HL-60/S4 (cell line): ENCODE measurements at regions not wholly inside any gene's neighbourhood (a gene's known extent, or its start where the extent isn't known, plus 50 kb on each side); places are given as distances from the start of the nearest gene placed in this dataset.

ENCODE experiments used
- in situ Hi-C: fragments of 300-500 bp; cut with MboI; formaldehyde crosslinking; loops from 2 replicates; pipeline ENCODE4 v1.14.3; 2022; ENCODE audit warnings: low sequenced_read_pairs

- in situ Hi-C loops, result no loop called here
Measured at GRCh38 chr2:150985741-150986140, 275.9 kb downstream of the RBM43 start.

GRCh38 chr2:150983314-150983897 lies 278.3 kb downstream of the RBM43 start:
- in situ Hi-C loops, result no loop called here

DNA sequence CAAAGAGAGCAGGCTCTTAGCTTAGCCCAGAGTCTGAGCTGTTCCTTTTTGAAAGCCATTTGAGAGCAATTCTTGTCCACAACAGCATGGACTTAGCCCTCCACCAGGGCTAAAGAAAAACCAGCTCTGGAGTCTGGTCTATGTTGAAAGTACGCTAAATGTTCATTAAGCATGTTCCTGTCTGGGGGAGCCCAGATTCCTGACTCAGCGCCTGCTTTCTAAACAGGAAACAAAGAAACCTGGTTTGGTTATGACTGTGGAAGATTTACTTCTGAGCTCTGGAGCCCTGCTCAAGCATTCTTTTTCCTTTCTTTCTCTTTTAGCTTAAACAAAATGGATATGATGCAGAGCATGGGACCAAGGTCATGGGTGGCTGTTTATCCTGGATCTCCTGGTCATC lies 279.8 kb downstream of the RBM43 start:
- in situ Hi-C loops, result no loop called here

GRCh38 chr2:150978053-150978452 lies 283.6 kb downstream of the RBM43 start:
- in situ Hi-C loops, result no loop called here

- in situ Hi-C loops, result no loop called here
Measured at GRCh38 chr2:150977296-150977695, 284.4 kb downstream of the RBM43 start.

DNA sequence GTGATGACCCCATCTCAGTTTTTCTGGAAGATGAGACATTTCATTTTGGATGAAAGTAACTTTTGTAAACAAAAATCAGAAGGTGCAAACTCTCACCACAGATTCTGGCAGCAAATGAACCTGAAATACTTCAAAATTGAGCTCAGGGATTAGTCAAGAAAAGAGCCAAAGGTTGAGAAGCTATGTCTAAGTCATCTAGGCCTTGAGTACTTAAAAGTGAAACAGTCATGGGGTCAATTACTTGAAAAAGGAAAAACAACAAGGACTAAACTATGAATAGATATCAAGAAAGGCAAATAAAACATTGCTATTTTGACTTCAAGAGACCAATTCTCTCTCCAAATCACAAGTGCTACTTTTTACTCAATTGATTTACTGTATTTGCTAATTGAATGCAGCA lies 285.1 kb downstream of the RBM43 start:
- in situ Hi-C loops, result no loop called here

GRCh38 chr2:150974864-150975263 lies 286.8 kb downstream of the RBM43 start:
- in situ Hi-C loops, result no loop called here

- in situ Hi-C loops, result no loop called here
Measured at GRCh38 chr2:150974234-150974633, 287.4 kb downstream of the RBM43 start.

DNA sequence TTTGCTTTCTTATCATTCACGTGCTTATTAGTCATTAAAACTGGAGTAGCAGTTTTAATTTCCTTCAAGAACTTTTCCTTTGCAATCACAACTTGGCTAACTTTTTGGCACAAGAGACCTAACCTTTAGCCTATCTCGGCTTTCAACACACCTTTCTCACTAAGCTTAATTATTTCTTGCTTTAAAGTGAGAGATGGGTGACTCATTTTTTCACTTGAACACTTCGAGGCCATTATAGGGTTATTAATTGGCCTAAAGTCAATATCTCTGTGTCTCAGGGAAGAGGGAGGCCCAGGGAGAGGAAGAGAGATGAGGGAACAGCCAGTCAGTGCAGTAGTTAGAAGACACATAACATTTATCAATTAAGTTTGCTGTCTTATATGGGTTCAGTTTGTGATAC lies 289.8 kb downstream of the RBM43 start:
- in situ Hi-C loops, result no loop called here

GRCh38 chr2:150963336-150963735 lies 298.3 kb downstream of the RBM43 start:
- in situ Hi-C loops, result no loop called here

DNA sequence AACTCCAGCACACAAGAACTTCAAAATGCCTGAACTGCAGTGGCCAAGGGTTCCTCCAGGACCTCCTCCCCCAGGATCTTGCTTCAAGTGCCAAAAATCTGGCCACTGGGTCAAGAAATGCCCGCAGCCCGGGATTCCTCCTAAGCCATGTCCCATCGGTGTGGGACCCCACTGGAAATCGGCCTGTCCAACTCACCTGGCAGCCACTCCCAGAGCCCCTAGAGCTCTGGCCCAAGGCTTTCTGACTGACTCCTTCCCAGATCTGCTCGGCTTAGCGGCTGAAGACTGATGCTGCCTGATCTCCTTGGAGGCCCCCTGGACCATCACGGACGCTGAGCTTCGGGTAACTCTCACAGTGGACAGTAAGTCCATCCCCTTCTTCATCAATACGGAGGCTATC lies 306.4 kb downstream of the RBM43 start:
- in situ Hi-C loops, result no loop called here

GRCh38 chr2:150946831-150947230 lies 314.8 kb downstream of the RBM43 start:
- in situ Hi-C loops, result no loop called here

GRCh38 chr2:150944315-150944714 lies 317.3 kb downstream of the RBM43 start:
- in situ Hi-C loops, result no loop called here

DNA sequence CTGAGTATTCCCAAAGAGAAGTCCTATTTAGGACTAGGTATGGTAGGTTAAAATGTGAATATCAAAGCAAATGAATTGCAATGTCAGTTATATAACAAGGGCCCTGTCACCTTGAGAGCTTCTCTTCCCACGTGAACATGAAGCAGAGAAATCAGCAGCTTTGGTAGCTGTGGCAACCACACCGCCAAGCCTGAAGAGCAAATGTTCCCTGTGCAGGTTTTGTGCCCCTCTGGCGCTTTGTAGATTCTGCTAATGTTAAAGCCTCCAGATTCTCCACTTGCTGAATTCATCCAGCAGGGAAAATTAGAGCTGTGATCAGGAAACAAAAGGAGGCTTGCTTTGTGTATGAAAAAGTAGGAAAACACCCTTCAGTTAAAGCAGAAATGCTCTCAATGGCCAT lies 322.6 kb downstream of the RBM43 start:
- in situ Hi-C loops, result no loop called here

- in situ Hi-C loops, result no loop called here
Measured at GRCh38 chr2:150938527-150938926, 323.1 kb downstream of the RBM43 start.

GRCh38 chr2:150937030-150937429 lies 324.6 kb downstream of the RBM43 start:
- in situ Hi-C loops, result no loop called here

DNA sequence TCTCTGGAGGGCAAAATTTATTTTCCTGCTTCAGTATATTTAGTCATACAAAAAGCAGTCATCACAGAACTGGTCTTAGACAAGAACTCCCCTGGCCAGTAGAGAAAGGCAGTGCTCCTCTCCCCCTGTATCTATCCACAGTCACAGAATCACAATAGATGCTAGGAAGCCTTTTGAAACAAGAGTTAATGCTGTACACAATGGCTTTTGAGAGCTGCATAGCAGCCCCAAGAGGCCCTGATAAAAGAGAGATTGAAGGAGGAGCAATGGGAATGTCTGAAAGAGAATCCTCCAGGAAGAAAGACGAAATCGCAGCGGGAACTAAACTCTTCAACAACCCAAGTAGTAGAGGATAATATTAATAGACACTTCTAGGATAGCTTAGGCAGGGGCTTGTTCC lies 330.2 kb downstream of the RBM43 start:
- in situ Hi-C loops, result no loop called here

GRCh38 chr2:150925611-150926010 lies 336.1 kb downstream of the RBM43 start:
- in situ Hi-C loops, result no loop called here

DNA sequence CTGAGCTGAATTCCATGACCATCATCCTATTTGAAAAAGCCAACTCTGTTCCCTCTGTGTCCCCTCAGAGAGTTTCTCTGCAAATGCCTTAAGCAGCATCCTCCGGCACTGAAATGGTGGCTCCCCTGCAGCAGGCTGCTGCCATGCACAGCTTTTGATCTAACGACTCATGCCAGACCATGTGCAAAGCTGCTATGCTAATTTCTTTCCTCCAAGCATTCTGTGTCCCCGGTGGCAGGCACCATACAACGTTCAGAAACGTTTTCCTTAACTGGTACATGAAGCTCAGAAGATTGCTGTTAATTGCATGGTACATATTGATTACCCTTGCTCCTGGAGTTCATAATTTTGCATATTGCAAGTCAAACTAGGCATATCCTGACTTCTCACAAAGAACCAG lies 336.8 kb downstream of the RBM43 start:
- in situ Hi-C loops, result no loop called here

DNA sequence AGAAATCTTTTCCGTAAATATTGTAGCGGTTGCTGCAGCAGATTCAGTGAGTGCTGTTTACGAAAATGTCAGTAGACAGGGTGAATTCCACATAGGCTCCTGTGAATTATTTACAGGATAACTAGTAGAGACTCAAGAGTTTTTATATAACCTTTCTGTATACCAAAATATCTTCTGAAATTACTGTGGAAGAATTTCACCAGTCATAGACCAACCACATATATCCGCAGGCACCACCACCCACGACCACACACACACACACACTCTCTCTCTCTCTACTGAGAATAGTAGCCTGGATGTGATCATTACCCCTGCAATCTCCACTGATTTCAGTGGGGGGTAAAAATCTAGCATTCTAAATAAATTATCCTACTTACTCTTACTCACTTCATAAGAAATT lies 341.8 kb downstream of the RBM43 start:
- in situ Hi-C loops, result no loop called here

DNA sequence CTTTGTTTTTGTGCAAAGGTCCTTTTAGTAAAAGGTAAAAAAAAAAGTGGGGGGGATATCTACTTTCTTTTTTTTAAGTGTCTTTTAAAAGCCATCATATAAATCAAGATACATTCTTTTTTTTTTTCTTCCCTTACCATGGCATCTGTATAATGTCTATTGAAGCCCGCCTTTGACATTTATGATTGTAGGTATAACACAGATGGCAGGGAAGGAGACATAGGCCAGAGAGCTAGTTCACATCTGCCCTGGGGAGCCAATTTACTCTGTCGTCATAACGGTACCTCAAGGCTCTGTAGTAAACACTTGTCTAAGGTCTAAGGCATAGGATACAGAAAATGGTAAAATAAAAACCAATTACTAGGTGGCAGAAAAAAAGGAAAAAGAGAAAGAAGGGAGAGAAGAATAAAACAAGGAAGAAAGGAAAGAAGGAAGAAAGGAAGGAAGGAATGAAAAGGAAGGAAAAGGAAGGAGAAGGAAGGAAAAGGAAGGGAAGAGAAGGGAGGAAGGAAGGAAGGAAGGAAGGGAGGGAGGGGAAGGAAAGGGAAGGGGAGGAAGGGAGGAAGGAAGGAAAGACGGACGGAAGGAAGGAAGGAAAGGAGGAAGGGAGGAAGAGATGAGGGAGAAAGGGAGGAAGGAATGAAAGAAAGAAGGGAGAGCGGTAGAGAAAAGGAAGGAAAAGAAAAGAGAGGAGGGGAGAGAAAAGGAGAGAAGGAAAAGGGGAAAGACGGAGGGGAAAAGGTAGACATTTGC lies 343.5 kb downstream of the RBM43 start:
- in situ Hi-C loops, result no loop called here

DNA sequence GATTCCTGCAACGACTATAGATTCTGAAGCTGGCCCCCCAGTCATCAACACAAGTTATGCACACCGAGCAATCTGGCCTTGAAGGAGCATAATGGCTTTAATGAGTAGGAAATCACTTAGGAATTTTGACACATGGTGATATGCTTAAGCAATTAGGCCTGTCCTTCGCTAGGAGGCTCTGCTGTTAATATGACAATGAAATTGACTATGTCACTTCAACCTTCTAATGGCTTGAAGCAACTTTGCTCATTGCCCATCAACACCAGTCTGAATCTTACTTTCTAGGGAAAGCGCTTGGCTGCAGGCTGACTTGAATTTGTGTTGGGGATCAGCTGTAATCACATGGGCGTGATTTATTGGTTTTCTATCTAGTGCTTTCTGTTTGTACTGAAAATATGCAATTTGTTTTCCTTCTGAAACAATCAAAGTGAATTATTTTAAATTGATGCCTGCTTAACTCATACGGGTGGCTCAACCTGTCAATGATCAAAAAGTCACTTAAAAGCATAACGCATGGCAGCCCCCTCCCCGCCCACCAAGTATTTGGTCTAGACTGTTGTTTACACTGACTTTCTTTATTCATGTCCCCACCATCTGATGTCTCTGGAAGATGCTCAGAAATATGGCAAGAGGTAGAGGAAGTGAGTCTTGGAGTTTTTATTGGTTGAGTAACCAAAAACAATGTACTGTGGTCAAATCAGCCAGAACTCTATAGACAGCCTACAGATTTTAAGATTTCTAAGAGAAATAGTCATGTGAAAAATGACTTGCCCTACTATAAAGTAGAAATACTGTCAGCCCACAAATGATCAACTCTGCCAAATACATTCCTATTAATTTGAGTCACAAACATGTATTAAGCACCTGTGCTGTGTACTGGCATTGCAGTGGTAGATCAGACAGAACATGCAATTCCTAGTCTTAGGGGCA lies 344.9 kb downstream of the RBM43 start:
- in situ Hi-C loops, result no loop called here
